BJ (cell line): ENCODE measurements at regions not wholly inside any gene's neighbourhood (a gene's known extent, or its start where the extent isn't known, plus 50 kb on each side); places are given as distances from the start of the nearest gene placed in this dataset.

Experiments
- CTCF ChIA-PET: fragments of 350-600 bp; formaldehyde crosslinking; extraction: SDS; loops from one replicate; lab custom pipeline; 2021; ENCODE audit warnings: antibody characterized with exemption, inconsistent platforms; lab: Yijun Ruan, JAX
- POLR2A ChIA-PET: fragments of 300-600 bp; sonication (Branson Sonifier 250); formaldehyde crosslinking; extraction: SDS; loops from one replicate; lab custom pipeline; 2021; ENCODE audit warnings: antibody characterized with exemption; lab: Charles Lee
- DNase-seq: peaks from one replicate; pipeline ENCODE4 v3.0.0-alpha.2; 2011; ENCODE audit warnings: low read depth
- H3K27me3 ChIP-seq: 2 replicates; pipeline ENCODE4 v1.6.0; 2011; ENCODE audit warnings: low read length; ENCODE audit not compliant: control insufficient read depth, insufficient read depth
- H3K36me3 ChIP-seq: 2 replicates; pipeline ENCODE4 v1.5.1; 2011; ENCODE audit warnings: low read length; ENCODE audit not compliant: control insufficient read depth, insufficient read depth
- H3K4me3 ChIP-seq: 2 replicates; pipeline ENCODE4 v1.5.1; 2011; ENCODE audit warnings: low read depth, mild to moderate bottlenecking, control low read depth, low read length
- CTCF ChIP-seq: IDR thresholded peaks from 2 replicates; pipeline ENCODE4 v1.5.1; 2011; ENCODE audit warnings: low read depth, mild to moderate bottlenecking, control low read depth, inconsistent platforms, low read length, moderate library complexity; ENCODE audit not compliant: insufficient read depth

- DNase-seq, result no peak
- Histone ChIP-seq H3K36me3 (no peaks in the 10 kb centered on the region), H3K27me3 (no peaks in the 10 kb centered on the region), H3K4me3 (no peak overlapping the region)
- CTCF ChIA-PET, result no interaction called here
- POLR2A ChIA-PET, result no interaction called here
- TF ChIP-seq CTCF, result no peak
Measured at GRCh38 chr16:62249069-62249468, 212.8 kb upstream of the CDH8 start.

- DNase-seq, result no peak
- Histone ChIP-seq H3K36me3 (no peaks in the 10 kb centered on the region), H3K27me3 (no peaks in the 10 kb centered on the region), H3K4me3 (no peak overlapping the region)
- ChIA-PET POLR2A (no interaction called here), CTCF (no interaction called here)
- no peak for TF ChIP-seq CTCF
Measured at GRCh38 chr16:62240722-62241121, 204.5 kb upstream of the CDH8 start.

- no peak for DNase-seq
- H3K36me3 ChIP-seq, result no peaks in the 10 kb centered on the region
- ChIA-PET CTCF (no interaction called here), POLR2A (no interaction called here)
- TF ChIP-seq CTCF, result 0 out of 2 replicates have a peak, but pooled peaks have one; percentile 2
- no peak overlapping the region for H3K4me3 ChIP-seq
- no peaks in the 10 kb centered on the region for H3K27me3 ChIP-seq
Measured at GRCh38 chr16:62225675-62226074, 189.4 kb upstream of the CDH8 start.

GRCh38 chr16:62224646-62225209 lies 188.5 kb upstream of the CDH8 start:
- Histone ChIP-seq H3K36me3 (no peaks in the 10 kb centered on the region), H3K27me3 (no peaks in the 10 kb centered on the region), H3K4me3 (no peak overlapping the region)
- ChIA-PET POLR2A (no interaction called here), CTCF (no interaction called here)
- no peak for DNase-seq
- TF ChIP-seq CTCF, result no peak

- no peak for DNase-seq
- TF ChIP-seq CTCF, result no peak
- POLR2A ChIA-PET, result no interaction called here
- CTCF ChIA-PET, result no interaction called here
- no peaks in the 10 kb centered on the region for H3K36me3 ChIP-seq
- no peaks in the 10 kb centered on the region for H3K27me3 ChIP-seq
- H3K4me3 ChIP-seq, result no peak overlapping the region
Measured at GRCh38 chr16:62216837-62217236, 180.6 kb upstream of the CDH8 start.
